Lung (tissue), 11 donors: ENCODE measurements at regions not wholly inside any gene's neighbourhood (a gene's known extent, or its start where the extent isn't known, plus 50 kb on each side); places are given as distances from the start of the nearest gene placed in this dataset.

Experiments
- ATAC-seq: fragments of 200-7000 bp; cut with Tn5 transposase; one replicate; pipeline ENCODE4 v1.9.1; 2020; ENCODE audit warnings: moderate number of reproducible peaks; ENCODE audit not compliant: insufficient read depth, low FRiP score
- DNase-seq, 3 donors: peaks; one replicate each; pipeline ENCODE4 v3.0.0-alpha.2; 2013 to 2017
- H3K27ac ChIP-seq, 2 donors: one replicate each; pipeline ENCODE4 v1.5.1; 2013; ENCODE audit warnings: mild to moderate bottlenecking in 2 of 2, moderate library complexity in 2 of 2, control low read depth in 1 of 2, inconsistent platforms in 1 of 2, low read depth in 1 of 2, low read length in 1 of 2
- H3K27me3 ChIP-seq, 3 donors: one replicate each; pipeline ENCODE4 v1.5.1; 2013; ENCODE audit warnings: low read length in 2 of 3; ENCODE audit not compliant: control insufficient read depth in 3 of 3, insufficient read depth in 3 of 3
- H3K36me3 ChIP-seq, 4 donors: one replicate each; pipeline ENCODE4 v1.5.1; 2013; ENCODE audit warnings: low read length in 4 of 4, mild to moderate bottlenecking in 1 of 4, moderate library complexity in 1 of 4; ENCODE audit not compliant: control insufficient read depth in 4 of 4, insufficient read depth in 4 of 4
- H3K4me1 ChIP-seq, 5 donors: one replicate each; pipeline ENCODE4 v1.5.1; 2013; ENCODE audit warnings: low read length in 5 of 5, mild to moderate bottlenecking in 2 of 5, moderate library complexity in 1 of 5; ENCODE audit not compliant: control insufficient read depth in 5 of 5, insufficient read depth in 5 of 5
- H3K4me3 ChIP-seq: one replicate; pipeline ENCODE4 v1.5.1; 2013; ENCODE audit warnings: mild to moderate bottlenecking, control low read depth, moderate library complexity
- H3K9ac ChIP-seq, 2 donors: one replicate each; pipeline ENCODE4 v1.5.1; 2013; ENCODE audit warnings: low read length in 2 of 2, control low read depth in 1 of 2; ENCODE audit not compliant: insufficient read depth in 1 of 2
- H3K9me3 ChIP-seq, 4 donors: one replicate each; pipeline ENCODE4 v1.5.1; 2013; ENCODE audit warnings: low read length in 3 of 4, mild to moderate bottlenecking in 1 of 4, moderate library complexity in 1 of 4; ENCODE audit not compliant: control insufficient read depth in 4 of 4, insufficient read depth in 3 of 4
- CTCF ChIP-seq: IDR thresholded peaks from 2 replicates; pipeline ENCODE4 v1.5.1; 2012; ENCODE audit warnings: mild to moderate bottlenecking; ENCODE audit errors: control extremely low read depth, extremely low read depth
- WGBS, 2 donors: extraction: QIAGEN DNeasy Blood & Tissue Kit; methylation state at CpG; one replicate each; pipeline ENCODE4 v1.1.7; 2013; 5-methylcytosine and 5-hydroxymethylcytosine counted together
- donor health status: control.
- donor health status: control.
- donor health status: Bipolar disorder and iron deficiency.
- donor health status: healthy.
- donor health status: DM: yes; HTN: yes; CAD: no.

DNA sequence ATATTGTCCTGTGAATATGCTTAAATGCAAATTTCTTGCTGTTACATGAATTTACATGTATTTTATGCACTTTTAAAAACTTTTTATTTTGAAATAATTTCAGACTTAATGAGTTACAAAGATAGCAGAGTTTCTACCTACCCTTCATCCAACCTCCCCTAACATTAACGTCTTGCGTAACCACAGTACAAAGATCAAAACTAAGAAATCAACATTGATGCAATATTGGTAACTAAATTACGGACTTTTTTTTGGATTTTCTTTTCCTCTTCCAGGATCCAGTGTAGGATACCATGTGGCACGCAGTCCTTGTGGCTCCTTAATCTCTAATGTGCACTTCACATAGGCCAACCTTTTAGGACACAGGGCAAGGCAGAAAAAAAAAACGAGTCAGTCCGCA is 124.9 kb downstream of the ABCC12 start:
- Histone ChIP-seq H3K4me1 (no peaks in the 10 kb centered on the region), H3K9ac (no peak overlapping the region), H3K36me3 (no peaks in the 10 kb centered on the region), H3K9me3 (peaks cover 0 to 3% (median 0%) of the 10 kb centered on the region in 4 donors), H3K4me3 (no peak overlapping the region), H3K27ac (no peak overlapping the region), H3K27me3 (no peaks in the 10 kb centered on the region)
- ATAC-seq: no peak
- no peak for TF ChIP-seq CTCF
- WGBS, 2 donors: 91 to 93% methylated on average over 6 of the region's 6 CpGs
- no peak for DNase-seq

- WGBS, 2 donors: 92 to 95% methylated on average over 5 of the region's 5 CpGs
- Histone ChIP-seq H3K4me3 (no peak overlapping the region), H3K9me3 (peaks cover 0 to 3% (median 0%) of the 10 kb centered on the region in 4 donors), H3K27ac (no peak overlapping the region), H3K36me3 (no peaks in the 10 kb centered on the region), H3K4me1 (no peaks in the 10 kb centered on the region), H3K27me3 (no peaks in the 10 kb centered on the region), H3K9ac (no peak overlapping the region)
- no peak for DNase-seq
- ATAC-seq: no peak
- TF ChIP-seq CTCF: no peak
Observed at GRCh38 chr16:48029768-48030167, 126.0 kb downstream of the ABCC12 start.

- H3K36me3 ChIP-seq: no peaks in the 10 kb centered on the region
- H3K4me1 ChIP-seq: no peaks in the 10 kb centered on the region
- H3K4me3 ChIP-seq: no peak overlapping the region
- no peak overlapping the region for H3K27ac ChIP-seq
- WGBS, 2 donors: 88 to 90% methylated on average over 5 of the region's 5 CpGs
- TF ChIP-seq CTCF: no peak
- no peak overlapping the region for H3K9ac ChIP-seq
- H3K27me3 ChIP-seq: no peaks in the 10 kb centered on the region
- no peaks in the 10 kb centered on the region for H3K9me3 ChIP-seq
- ATAC-seq: no peak
- DNase-seq: no peak
Observed at GRCh38 chr16:48025359-48025758, 130.4 kb downstream of the ABCC12 start.

- Histone ChIP-seq H3K9ac (no peak overlapping the region), H3K4me1 (no peaks in the 10 kb centered on the region), H3K36me3 (no peaks in the 10 kb centered on the region), H3K9me3 (no peaks in the 10 kb centered on the region), H3K27ac (no peak overlapping the region), H3K27me3 (no peaks in the 10 kb centered on the region), H3K4me3 (no peak overlapping the region)
- ATAC-seq (no peak), DNase-seq (no peak)
- TF ChIP-seq CTCF: no peak
- 77 to 82% methylated on average over 5 of the region's 5 CpGs for WGBS, 2 donors
Observed at GRCh38 chr16:48024042-48024441, 131.8 kb downstream of the ABCC12 start.
